SK-N-MC (cell line): ENCODE measurements at regions not wholly inside any gene's neighbourhood (a gene's known extent, or its start where the extent isn't known, plus 50 kb on each side); places are given as distances from the start of the nearest gene placed in this dataset.

Experiments used
- EZH2 ChIP-seq: fragments of 200-600 bp; sonication (generic); IDR thresholded peaks from one replicate; pipeline ENCODE4 v1.6.1; 2017; ENCODE audit warnings: antibody characterized with exemption
- POLR2AphosphoS5 ChIP-seq: IDR thresholded peaks from 2 replicates; pipeline ENCODE4 v1.6.1; 2012; ENCODE audit warnings: mild to moderate bottlenecking, low read depth, low read length, borderline replicate concordance

DNA sequence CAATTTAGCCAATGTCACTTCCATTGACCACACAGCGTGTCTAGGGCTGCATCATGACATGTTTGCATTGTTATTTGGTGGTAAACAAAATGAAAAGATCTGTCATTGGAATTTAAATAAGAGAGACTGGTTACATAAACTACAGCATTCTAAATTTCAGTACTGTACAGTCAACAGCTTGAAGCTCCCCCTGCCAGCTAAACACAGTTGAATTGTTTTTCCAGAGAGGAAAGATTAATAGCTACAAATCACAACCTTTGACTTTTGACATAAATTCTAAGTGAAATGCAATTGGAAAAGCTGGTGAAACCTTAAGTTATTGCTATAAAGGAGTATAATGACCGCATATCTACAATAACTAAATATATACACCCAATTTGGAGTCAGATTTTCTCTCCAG, 1600.0 kb upstream of the ACVR2A start:
- TF ChIP-seq POLR2AphosphoS5 (no peak), EZH2 (no peak)
